Urinary bladder (tissue), 3 donors: ENCODE measurements at regions not wholly inside any gene's neighbourhood (a gene's known extent, or its start where the extent isn't known, plus 50 kb on each side); places are given as distances from the start of the nearest gene placed in this dataset.

ENCODE experiments used
- DNase-seq: peaks from one replicate; pipeline ENCODE4 v3.0.0-alpha.2; 2015; ENCODE audit errors: extremely low spot score
- H3K27ac ChIP-seq: one replicate; pipeline ENCODE4 v1.5.1; 2013; ENCODE audit warnings: low read depth, mild to moderate bottlenecking, moderate library complexity
- H3K36me3 ChIP-seq: one replicate; pipeline ENCODE4 v1.6.1; 2013; ENCODE audit warnings: mild to moderate bottlenecking, moderate library complexity; ENCODE audit not compliant: insufficient read depth
- H3K4me1 ChIP-seq: one replicate; pipeline ENCODE4 v1.6.1; 2013; ENCODE audit warnings: mild to moderate bottlenecking, moderate library complexity; ENCODE audit not compliant: insufficient read depth
- H3K4me3 ChIP-seq: one replicate; pipeline ENCODE4 v1.5.1; 2013; ENCODE audit warnings: low read depth, low read length
- WGBS: extraction: QIAGEN DNeasy Blood & Tissue Kit; methylation state at CpG from one replicate; pipeline ENCODE4 v1.1.7; 2013; 5-methylcytosine and 5-hydroxymethylcytosine counted together
- donor health status: healthy with polysubstance abuse.
- donor health status: healthy.

- no peak overlapping the region for H3K4me3 ChIP-seq
- no peak overlapping the region for H3K27ac ChIP-seq
- H3K36me3 ChIP-seq = no peaks in the 10 kb centered on the region
- no peak for DNase-seq
- 97% methylated on average over 3 of the region's 3 CpGs for WGBS
- no peaks in the 10 kb centered on the region for H3K4me1 ChIP-seq
Observed at GRCh38 chr3:105923140-105923539, 54.3 kb upstream of the CBLB start.

DNA sequence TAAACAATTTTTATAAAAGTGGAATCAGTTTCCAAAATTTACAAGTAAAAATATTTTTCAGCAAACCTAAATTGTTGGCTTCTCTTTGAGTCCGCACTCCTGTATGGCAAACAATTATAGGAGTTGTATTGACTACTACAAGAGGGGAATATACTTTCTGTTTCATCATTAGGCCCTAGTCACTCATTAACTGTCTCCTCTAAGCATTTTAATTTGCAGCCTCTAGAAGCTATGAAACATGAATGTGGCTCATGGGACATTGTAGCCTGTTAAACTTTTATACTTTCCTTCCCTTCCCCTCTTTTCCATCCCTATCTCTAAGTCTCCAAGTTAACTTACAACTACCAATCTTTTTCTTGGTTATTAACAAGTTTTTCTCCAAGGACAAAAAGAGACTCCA lies 58.9 kb upstream of the CBLB start:
- no peaks in the 10 kb centered on the region for H3K4me1 ChIP-seq
- DNase-seq = no peak
- H3K36me3 ChIP-seq = no peaks in the 10 kb centered on the region
- WGBS = 94% methylated on average over 1 of the region's 1 CpG
- H3K27ac ChIP-seq = no peak overlapping the region
- no peak overlapping the region for H3K4me3 ChIP-seq

DNA sequence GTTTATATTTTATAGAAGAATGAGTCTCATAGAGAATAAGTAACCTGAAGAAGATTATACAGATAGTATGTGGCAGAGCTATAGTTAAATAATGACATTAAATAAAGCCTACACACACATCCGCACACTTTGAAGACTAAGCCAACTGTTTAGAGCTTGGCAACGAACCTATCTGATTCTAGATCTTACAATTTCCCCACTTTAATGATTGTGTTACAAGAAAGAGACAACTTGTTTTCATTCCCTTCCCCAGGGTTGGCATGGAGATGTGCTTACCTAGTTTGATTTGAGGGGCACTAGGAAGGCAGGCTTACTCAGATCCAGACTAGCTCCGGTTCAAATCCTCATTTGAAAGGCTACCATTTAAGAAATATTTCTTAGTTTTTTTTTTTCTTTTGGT lies 61.9 kb upstream of the CBLB start:
- Histone ChIP-seq H3K36me3 (no peaks in the 10 kb centered on the region), H3K4me1 (no peaks in the 10 kb centered on the region), H3K27ac (no peak overlapping the region), H3K4me3 (no peak overlapping the region)
- 47% methylated on average over 3 of the region's 3 CpGs for WGBS
- DNase-seq = no peak

GRCh38 chr3:105931500-105931899 lies 62.7 kb upstream of the CBLB start:
- H3K27ac ChIP-seq = no peak overlapping the region
- no peaks in the 10 kb centered on the region for H3K36me3 ChIP-seq
- 75% methylated on average over 2 of the region's 2 CpGs for WGBS
- no peaks in the 10 kb centered on the region for H3K4me1 ChIP-seq
- DNase-seq = no peak
- no peak overlapping the region for H3K4me3 ChIP-seq

DNA sequence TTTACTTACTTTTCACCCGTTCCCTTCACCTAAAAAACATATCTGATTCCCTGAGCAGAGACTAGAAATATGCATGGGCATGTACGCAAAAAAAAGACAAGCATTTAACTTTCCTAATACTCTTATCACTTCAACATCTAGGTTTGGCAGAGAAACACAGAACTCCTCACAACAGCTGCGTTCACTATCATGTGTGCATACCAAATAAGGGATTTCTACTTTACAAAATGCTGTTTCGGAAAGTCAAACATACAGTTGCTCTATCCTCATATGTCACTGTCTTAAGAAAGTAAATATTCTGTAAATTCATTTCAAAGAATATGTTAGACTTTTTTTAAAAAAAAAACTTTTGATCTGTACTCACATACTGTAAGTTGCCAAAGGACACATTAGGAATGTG lies 65.1 kb upstream of the CBLB start:
- 21% methylated on average over 4 of the region's 4 CpGs for WGBS
- Histone ChIP-seq H3K4me1 (no peaks in the 10 kb centered on the region), H3K4me3 (no peak overlapping the region), H3K36me3 (no peaks in the 10 kb centered on the region), H3K27ac (no peak overlapping the region)
- DNase-seq = peak; percentile 56

DNA sequence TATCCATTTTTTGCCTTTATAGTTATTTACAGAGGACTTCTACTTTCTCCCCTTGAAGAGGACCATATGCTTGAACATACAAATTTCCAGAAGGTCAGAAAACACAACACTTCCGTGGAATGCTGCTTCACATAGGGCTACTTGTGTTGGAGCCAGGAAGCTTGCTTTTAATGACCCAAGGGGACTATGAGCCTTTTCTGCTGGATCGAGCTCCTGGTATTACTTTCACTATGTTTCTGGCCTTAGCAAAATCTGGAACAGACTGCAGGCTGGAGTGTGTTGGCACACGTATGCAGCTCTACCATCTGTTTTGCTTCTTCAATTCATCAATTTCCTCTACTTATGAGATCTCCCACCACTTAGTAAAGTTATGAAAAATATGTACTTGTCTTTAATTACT lies 69.3 kb upstream of the CBLB start:
- Histone ChIP-seq H3K4me3 (no peak overlapping the region), H3K4me1 (no peaks in the 10 kb centered on the region), H3K36me3 (no peaks in the 10 kb centered on the region), H3K27ac (no peak overlapping the region)
- 12% methylated on average over 3 of the region's 3 CpGs for WGBS
- DNase-seq = peak; percentile 59

- no peak for DNase-seq
- Histone ChIP-seq H3K4me3 (no peak overlapping the region), H3K27ac (no peak overlapping the region), H3K4me1 (no peaks in the 10 kb centered on the region), H3K36me3 (no peaks in the 10 kb centered on the region)
- 44% methylated on average over 2 of the region's 2 CpGs for WGBS
Observed at GRCh38 chr3:105938806-105939205, 70.0 kb upstream of the CBLB start.

- H3K4me1 ChIP-seq = no peaks in the 10 kb centered on the region
- no peak overlapping the region for H3K4me3 ChIP-seq
- H3K27ac ChIP-seq = no peak overlapping the region
- DNase-seq = no peak
- no peaks in the 10 kb centered on the region for H3K36me3 ChIP-seq
Observed at GRCh38 chr3:105944276-105944675, 75.5 kb upstream of the CBLB start.

DNA sequence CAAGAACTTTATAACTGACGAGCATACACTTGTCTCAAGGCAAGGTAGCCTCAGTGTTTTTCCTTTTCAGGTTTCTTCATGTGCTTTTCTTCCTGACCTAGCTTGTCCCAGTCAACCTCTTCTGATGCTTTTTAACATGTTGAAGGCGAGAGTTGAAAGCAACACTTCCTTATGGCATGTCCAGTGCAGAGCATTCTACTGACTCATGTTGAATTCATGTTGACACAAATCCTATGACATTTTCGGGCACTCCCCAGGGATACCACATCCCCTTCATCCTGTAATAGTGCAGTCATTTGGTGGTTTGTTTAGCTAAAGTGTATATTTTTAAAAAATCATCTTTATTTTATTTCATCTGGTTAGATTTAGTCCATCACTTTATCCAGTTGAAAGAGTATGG lies 75.9 kb upstream of the CBLB start:
- DNase-seq = no peak
- 85% methylated on average over 3 of the region's 3 CpGs for WGBS
- Histone ChIP-seq H3K4me1 (no peaks in the 10 kb centered on the region), H3K36me3 (no peaks in the 10 kb centered on the region), H3K4me3 (no peak overlapping the region), H3K27ac (no peak overlapping the region)

DNA sequence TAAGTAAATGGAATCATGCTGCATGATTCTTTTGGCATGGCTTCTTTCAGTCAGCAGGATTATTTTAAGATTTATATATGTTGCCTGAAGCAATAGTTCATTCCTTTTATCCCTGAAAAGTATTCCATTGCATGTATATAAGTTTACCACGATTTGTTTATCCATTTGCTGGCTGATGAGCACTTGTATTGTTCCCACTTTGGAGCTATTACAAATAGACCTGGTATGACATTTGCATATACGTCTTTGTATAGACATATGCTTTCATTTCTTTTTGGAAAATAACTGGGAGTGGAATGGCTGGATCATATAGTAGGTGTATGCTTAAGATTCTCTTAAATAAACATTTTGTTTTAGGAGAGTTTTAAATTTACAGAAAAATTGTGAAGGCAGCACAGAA lies 79.3 kb upstream of the CBLB start:
- DNase-seq = no peak
- no peak overlapping the region for H3K4me3 ChIP-seq
- H3K4me1 ChIP-seq = no peaks in the 10 kb centered on the region
- WGBS = 66% methylated on average over 2 of the region's 2 CpGs
- H3K27ac ChIP-seq = no peak overlapping the region
- no peaks in the 10 kb centered on the region for H3K36me3 ChIP-seq

- peak; percentile 45 for DNase-seq
- Histone ChIP-seq H3K4me3 (no peak overlapping the region), H3K27ac (no peak overlapping the region), H3K36me3 (no peaks in the 10 kb centered on the region), H3K4me1 (no peaks in the 10 kb centered on the region)
- 21% methylated on average over 2 of the region's 2 CpGs for WGBS
Observed at GRCh38 chr3:105950881-105951600, 82.2 kb upstream of the CBLB start.

- Histone ChIP-seq H3K27ac (no peak overlapping the region), H3K36me3 (no peaks in the 10 kb centered on the region), H3K4me1 (no peaks in the 10 kb centered on the region), H3K4me3 (no peak overlapping the region)
- 85% methylated on average over 1 of the region's 1 CpG for WGBS
- DNase-seq = no peak
Observed at GRCh38 chr3:105953831-105954230, 85.0 kb upstream of the CBLB start.

- no peak overlapping the region for H3K27ac ChIP-seq
- 44% methylated on average over 1 of the region's 1 CpG for WGBS
- no peak for DNase-seq
- no peak overlapping the region for H3K4me3 ChIP-seq
- H3K4me1 ChIP-seq = no peaks in the 10 kb centered on the region
- H3K36me3 ChIP-seq = no peaks in the 10 kb centered on the region
Observed at GRCh38 chr3:105956306-105956705, 87.5 kb upstream of the CBLB start.

- 97% methylated on average over 5 of the region's 5 CpGs for WGBS
- no peaks in the 10 kb centered on the region for H3K4me1 ChIP-seq
- H3K4me3 ChIP-seq = no peak overlapping the region
- H3K36me3 ChIP-seq = no peaks in the 10 kb centered on the region
- DNase-seq = no peak
- no peak overlapping the region for H3K27ac ChIP-seq
Observed at GRCh38 chr3:105957722-105958121, 88.9 kb upstream of the CBLB start.
